Right hindlimb (tissue), 1 donor: ENCODE measurements at regions not wholly inside any gene's neighbourhood (a gene's known extent, or its start where the extent isn't known, plus 50 kb on each side); places are given as distances from the start of the nearest gene placed in this dataset.
"Not testable (repeated sequence)": the region's sequence is repeated elsewhere in the genome, so short reads cannot be mapped to it uniquely, and the experiment has no call there.

Experiments used
- DNase-seq: peaks from one replicate; pipeline ENCODE4 v3.0.0-alpha.2; 2018

- no peak for DNase-seq
Observed at GRCh38 chr17:27066315-27066714, 227.6 kb upstream of the WSB1 start.

GRCh38 chr17:27069842-27070508 is 223.9 kb upstream of the WSB1 start:
- DNase-seq, result no peak

DNA sequence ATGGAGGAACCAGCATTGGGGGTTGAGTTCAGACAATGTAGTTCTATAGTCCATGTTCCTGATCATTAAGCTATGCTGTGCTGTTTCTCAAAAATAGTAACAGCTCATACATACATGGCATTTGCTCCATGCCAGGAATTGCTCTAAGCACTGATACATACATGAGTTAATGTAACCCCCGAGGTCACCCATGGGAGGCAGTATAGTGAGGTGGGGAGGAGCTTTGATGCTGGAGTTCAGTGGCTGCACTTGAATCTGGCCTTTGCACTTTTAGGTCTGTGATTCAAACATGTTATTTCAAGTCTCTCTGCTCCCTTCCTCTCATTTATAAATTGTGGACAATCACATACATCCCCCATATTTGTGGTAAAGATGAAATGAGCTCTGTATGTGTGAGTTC is 223.1 kb upstream of the WSB1 start:
- no peak for DNase-seq

- no peak for DNase-seq
Observed at GRCh38 chr17:27072885-27073284, 221.0 kb upstream of the WSB1 start.

DNA sequence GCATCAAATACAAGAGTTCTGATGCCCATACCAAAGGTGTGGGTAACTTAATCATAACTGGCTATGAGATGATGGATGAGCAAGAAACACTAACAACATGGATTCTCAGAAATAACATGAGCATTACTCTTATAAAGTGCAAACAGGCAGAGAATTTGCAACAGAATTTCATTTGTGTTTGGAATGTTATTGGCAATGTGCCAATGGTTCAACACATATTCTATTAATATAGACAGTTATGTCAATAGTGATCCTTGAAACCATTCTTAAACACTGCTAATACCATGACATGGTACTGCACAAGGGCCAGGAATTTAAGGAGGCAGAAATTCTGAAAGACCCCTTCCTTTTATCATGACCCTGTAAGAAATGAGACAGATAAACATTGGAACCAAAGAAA is 217.1 kb upstream of the WSB1 start:
- DNase-seq, result no peak

DNA sequence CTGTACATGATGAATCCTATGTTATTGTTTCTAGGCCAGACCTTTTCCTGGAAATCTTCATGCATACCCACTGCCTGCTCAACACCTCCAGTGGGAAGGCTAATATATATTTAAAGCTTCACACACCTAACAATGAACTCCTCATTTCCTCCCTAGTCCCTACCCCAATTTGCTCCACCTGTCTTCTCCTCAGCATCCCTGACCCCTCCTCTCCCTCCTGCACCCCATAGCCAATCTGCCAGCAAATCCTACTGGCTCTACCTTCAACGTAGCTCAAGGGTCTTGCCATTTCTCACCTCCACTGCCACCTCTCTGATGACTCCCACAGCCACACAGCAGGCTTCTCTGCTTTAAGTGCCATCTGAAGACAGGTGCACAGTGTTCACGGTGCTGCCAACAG is 215.6 kb upstream of the WSB1 start:
- no peak for DNase-seq

- DNase-seq, result no peak
Observed at GRCh38 chr17:27079660-27080059, 214.3 kb upstream of the WSB1 start.

- DNase-seq, result no peak
Observed at GRCh38 chr17:27081002-27081638, 212.8 kb upstream of the WSB1 start.

DNA sequence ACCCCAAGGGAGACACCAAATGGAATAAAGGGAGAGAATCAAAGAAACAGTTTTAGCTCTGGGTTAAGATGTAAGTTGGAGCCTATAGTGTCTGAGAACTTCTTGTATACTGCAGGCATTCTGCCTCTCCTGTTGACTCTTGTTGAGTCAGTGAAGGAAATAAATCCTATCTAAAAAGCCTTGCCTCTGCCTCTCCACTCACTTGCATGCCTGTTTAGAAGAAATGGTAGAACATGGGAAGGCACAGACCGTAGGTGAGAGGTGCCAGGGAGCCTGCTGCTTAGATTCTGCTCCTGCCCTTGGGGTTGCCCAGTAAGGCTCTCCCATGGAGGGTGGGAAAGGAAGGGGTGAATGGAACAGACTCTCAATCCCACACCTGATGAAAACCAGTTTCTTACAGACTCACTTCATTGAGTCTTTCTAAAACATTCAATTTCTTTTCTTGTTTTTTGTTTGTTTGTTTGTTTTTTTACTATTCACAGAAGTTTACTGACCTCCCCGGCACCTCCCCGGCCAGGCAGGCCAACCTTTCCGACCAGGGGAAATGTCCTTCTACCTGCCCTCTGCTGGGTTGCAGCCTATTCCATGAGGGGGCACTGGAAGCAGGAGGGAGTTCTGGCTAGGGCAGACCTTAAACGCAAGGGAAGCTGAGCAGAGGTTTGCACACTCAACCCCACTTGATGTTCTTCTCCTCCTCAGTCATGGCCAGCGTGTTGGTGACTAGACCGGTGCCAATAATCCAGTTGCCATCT is 211.7 kb upstream of the WSB1 start:
- DNase-seq, result no peak

GRCh38 chr17:27082775-27083154 is 211.1 kb upstream of the WSB1 start:
- DNase-seq, result no peak

DNA sequence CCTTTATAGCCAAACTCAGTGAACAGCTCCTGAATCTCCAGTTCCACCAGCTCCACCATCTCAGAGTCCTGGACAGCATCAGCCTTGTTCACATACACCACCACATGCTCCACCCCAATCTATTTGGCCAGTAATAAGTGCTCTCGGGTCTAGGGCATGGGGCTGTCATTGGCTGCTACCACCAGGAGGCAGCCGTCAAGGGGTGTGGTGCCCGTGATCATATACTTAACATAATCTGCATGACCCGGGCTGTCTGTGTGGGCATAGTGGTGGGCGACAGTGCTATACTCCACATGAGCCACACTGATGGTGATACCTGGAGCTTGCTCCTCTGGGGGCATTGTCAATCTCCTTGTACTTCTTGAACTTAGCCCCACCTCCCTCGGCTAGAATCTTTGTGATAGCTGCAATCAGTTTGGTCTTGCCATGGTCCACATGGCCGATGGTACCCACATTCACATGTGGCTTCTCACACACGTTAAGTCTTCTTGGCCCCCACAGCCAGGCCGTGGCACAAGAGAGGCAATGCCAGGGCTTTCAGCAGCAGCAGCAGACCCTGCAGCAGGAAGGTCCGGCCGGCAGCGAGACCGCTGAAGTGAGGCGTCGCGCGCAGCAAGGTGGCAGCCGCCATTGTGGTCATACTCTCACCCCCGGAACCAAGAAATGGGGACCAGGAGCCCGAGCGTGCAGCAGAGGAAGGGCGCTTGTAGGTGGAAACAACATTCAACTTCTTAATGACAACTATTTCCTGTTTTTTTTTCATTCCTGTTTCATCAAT is 210.3 kb upstream of the WSB1 start:
- DNase-seq, result no peak

- no peak for DNase-seq
Observed at GRCh38 chr17:27085517-27085916, 208.4 kb upstream of the WSB1 start.

GRCh38 chr17:27086526-27086925 is 207.4 kb upstream of the WSB1 start:
- DNase-seq, result no peak

GRCh38 chr17:27087935-27088766 is 205.8 kb upstream of the WSB1 start:
- DNase-seq, result no peak

GRCh38 chr17:27088767-27089078 is 205.2 kb upstream of the WSB1 start:
- DNase-seq, result no peak

- DNase-seq, result not testable (repeated sequence)
Observed at GRCh38 chr17:27089079-27089928, 204.6 kb upstream of the WSB1 start.

DNA sequence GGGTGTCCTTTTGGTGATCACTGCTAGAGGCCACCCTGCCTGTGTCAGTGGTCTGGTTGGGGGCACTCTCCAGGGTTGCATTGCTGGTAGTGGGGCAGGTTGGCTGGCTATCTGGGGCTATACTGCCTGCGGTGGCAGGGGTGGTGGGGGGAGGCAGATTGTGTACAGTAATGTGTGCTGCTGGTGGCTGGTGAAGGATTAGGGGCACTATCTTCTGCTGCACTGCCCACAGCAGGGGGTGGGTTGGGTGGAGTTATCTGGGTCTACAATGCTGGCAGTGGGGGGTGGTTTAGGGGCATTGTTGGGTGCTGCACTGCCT is 204.0 kb upstream of the WSB1 start:
- DNase-seq, result no peak

DNA sequence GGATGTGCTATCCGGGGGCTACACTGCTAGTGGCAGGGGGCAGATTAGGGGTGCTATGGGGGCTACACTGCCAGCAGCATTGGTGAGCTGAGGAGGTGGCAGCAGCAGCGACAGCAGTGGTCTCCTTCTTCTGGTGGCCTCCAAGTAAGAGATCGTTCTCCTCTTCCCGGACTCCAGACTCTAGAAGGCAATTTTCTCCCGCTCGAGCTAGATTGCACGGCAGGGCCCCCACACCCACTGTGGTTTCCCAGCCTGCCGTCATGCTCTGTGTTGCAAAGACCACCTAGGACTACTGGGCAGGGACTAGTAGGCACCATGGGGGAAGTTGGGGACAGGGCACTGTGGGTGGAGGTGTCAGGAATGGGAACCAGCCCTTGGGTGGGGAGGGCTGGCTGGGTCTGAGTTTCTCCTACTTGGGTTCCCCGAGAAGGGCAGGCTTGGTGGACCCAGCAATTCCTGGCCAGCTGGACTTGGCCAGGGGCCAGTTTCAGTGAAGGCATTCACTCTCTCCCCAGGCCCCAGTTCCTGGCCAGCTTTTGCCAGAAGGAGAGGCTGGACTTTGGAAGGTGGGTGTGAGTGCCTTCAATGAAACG is 203.4 kb upstream of the WSB1 start:
- not testable (repeated sequence) for DNase-seq

GRCh38 chr17:27091043-27091497 is 202.8 kb upstream of the WSB1 start:
- no peak for DNase-seq

GRCh38 chr17:27094179-27094578 is 199.7 kb upstream of the WSB1 start:
- DNase-seq, result not testable (repeated sequence)

DNA sequence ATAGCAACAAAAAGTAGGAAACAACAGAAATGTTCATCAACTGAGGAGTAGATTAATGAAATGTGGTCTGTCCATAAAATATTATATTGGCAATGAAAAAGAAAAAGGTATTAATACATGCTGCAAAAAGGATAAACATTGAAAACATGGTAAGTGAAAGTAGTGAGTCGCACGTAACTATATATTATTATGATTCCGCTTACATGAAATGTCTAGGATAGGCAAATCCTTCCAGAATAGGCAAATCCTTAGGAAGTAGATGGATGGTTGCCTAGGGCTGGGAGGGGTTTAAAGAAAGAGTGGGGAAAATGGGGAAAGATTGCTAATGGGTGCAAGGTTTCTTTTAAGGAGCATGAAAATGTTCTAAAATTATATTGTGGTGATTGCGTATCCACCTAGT is 198.1 kb upstream of the WSB1 start:
- DNase-seq, result not testable (repeated sequence)
